ENCODE measurements at regions not wholly inside any gene's neighbourhood (a gene's known extent, or its start where the extent isn't known, plus 50 kb on each side); places are given as distances from the start of the nearest gene placed in this dataset.
"Not testable (repeated sequence)": the region's sequence is repeated elsewhere in the genome, so short reads cannot be mapped to it uniquely, and the experiment has no call there.

DNA sequence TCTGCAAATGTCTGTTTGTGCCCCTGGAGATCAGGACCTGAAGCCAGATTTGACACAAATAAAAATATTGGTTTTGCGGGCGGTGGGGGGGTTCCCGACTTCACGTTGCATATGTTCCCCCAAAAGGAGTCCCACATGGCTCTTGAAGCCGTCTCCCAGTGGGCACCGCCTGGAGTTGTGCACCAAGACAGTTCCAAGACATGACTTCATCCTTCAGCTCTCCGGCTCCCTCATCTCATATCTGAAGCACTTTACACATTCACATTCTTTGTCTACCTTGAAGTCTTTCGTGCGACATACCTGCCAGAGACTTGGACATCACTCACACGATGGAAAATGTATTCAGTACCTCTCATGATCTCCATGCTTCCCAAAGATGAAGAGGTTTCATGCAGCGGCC is 362.8 kb upstream of the FOXK1 start:
- DNase-seq, result no peak

DNA sequence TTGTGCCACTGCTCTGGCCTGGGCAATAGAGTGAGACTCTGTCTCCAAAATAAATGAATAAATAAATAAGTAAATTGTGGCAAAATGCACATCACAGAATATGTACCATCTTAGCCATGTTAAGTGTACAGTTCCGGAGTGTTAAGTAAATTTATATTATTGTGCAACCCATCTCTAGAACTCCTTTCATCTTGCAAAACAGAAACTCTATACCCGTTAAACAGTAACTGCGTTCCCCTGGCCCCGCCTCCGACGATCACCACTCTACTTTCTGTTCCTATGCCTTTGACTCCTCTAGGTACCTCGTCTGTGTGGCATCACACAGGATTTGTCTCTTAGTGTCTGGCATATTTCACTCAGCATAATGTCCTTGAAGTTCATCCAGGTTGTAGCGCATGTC is 356.4 kb upstream of the FOXK1 start:
- no peak for DNase-seq

DNA sequence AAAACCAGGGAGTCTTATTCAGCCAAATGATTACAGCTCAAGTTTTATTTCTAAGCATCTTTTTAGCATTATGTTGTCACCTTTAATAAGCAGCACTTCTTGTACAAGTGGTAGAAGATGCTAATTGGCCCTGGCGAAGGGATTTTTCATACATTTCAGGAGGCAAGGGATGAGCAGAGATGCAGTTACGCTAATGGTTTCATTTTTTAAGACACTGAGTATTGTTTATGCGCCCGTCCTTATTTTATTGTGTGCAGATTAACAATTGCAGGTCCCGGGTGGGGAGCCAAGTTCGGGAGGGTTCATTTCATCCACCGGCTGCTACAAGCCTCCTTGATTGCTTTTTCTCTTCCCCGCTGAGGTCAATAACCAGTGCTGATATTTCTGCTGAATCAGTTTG is 350.4 kb upstream of the FOXK1 start:
- no peak for DNase-seq

DNA sequence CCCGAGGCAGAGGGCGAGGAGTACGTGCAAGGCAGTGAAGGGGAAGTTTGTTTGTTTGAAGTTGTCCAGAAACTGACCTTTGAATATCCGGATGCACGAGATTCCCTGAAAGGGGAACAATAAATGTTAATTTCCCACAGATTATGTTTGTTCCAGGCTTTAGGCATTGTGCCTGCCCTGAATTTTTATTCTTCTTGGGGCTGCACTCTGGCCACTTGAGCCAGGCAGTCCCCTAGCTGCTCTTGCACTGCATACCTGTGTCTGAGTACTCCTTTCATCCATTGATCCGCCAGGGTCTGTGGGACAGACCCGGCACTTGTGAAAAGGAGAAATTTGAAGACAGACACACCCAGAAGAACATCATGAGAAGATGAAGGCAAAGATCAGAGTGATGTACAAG is 343.5 kb upstream of the FOXK1 start:
- no peak for DNase-seq

DNA sequence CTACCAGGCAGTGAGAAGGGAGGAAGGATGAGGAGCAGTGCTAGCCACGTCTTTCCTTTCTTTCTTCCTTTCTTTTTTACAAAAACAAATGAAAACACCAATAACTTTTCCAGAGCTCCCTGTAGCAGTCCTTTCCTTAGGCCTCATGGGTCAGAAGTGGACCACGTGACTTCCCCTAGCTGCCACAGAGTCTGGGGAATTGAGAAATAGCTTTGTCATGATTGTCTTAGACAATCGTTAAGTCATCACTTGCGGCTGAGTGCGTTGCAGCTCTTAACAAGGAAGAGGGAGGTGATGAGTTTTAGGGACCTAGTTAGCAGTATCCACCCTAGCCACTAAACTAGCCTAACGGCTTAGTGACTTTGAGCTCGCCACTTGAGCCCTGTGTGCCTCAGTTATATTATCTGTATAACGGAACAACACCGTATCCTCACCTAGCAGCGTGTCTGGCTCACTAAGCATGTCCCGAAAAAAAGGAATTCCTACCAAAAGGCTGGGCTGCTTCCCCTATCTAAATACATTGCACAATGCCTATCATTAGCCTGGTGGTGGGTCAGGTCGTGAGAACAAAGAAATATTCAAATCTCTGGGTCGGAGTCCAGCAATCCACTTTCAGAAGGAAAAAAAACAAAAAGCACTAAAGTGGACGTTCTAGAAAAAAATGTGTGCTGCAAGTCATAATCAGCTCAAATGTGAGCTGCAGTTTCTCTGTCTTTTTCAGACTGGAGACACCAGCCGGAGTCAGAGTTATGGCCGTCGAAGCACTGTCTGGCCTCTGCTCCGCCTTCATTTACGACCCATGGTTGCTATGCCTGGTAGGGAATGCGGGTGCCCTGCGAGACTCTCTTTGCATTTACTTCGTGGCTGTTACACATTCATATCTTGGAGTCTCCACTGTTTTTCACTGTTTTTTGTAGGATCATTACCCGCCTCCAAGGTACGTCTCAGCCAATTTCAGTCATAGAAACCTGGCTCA is 338.5 kb upstream of the FOXK1 start:
- DNase-seq, result no peak

DNA sequence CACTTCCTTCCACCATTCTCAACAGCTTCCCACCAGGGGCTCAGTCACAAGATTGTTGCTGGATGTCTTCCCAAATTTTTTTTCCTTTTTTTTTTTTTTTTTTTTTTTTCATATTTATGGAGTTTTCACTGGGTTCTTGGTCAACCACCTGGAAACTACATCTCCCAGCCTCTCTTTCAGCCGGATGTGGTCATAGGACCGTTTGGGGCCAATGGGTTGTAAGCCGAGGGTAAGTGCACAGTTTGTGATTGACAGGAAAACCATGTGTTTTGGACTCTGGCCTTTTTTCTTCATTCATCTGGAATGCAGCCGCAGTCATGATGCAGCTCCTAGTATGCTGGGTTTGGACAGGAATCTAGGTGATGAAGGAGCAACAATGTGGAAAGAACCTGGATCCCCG is 337.1 kb upstream of the FOXK1 start:
- DNase-seq, result no peak

DNA sequence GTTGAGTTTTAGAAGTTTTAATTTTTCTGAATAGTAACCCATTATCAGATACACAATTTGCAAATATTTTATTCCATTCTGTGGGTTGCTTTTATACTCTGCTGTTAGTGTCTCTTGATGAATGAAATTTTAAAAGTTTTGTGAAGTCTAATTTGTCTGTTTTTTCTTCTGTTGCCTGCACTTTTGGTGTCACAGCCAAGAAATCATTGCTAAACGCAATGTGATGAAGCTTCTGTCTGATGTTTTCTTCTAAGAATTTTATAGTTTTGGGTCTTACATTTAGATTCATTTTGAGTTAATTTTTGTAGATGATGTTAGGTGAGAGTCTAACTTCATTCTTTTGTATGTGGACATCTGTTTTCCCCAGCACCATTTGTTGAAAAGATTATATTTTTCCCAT is 330.0 kb upstream of the FOXK1 start:
- DNase-seq, result no peak

DNA sequence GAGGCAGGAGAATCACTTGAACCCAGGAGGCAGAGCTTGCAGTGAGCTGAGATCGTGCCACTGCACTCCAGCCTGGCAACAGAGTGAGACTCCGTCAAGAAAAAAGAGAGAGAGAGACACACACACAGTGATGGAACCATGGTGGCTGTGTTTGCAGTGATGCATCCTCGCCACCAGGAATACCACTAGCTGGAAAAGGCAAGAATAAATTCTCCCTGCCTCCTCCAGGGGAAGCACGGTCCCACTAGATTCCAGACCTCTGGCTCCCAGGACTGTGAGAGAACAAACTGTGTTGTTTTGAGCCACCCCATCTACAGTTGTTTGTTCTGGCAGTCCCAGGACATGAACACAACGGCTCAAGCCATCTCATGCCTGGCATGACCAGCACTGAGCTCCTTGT is 320.3 kb upstream of the FOXK1 start:
- no peak for DNase-seq

DNA sequence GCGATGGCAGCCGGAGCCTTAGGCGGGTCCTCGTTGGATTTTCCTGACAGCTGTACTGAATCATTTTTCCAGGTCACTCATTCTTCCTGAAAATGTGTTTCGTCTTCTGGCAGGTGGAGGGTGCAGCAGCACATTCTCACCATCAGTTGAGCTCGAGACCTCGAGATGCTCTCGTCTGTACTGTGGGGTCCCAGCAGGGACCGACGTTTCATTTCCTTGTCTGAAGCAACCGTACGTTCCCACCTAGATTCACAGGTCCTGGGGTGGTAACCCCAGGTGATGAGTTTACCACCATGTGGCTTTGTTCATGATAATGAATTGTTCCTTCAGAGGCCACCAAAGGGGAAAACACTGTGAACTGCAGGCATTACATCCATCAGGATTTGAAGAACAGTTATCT is 298.5 kb upstream of the FOXK1 start:
- no peak for DNase-seq

DNA sequence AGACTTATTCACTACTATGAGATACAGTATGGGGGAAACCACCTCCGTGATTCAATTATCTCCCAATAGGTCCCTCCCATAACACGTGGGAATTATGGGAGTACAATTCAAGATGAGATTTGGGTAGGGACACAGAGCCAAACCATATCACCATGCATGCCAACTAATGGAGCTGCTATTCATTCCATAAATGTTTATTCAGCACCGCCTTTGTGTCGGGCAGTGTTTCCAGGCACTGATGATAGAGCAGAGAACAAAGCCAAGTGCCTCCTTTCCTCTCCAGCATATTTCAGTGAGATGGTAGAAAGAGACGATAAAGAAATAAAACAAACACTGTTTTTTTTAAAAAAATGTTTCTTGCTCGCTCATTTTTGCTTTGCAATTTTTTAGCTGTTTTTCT is 295.9 kb upstream of the FOXK1 start:
- DNase-seq, result no peak

DNA sequence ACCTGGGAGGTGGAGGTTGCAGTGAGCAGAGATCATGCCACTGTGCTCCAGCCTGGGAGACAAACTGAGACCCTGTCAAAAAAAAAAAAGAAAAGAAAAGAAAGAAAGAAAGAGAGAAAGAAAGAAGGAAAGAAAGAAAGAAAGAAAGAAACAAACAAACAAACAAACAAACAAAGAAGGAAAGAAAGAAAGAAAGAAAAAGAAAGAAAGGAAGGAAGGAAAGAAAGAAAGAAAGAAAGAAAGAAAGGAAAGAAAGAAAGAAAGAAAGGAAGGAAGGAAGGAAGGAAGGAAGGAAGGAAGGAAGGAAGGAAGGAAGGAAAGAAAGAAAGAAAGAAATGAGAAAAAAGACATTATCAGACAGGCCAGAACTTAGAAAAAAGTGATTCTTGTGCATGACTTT is 291.0 kb upstream of the FOXK1 start:
- DNase-seq, result not testable (repeated sequence)

DNA sequence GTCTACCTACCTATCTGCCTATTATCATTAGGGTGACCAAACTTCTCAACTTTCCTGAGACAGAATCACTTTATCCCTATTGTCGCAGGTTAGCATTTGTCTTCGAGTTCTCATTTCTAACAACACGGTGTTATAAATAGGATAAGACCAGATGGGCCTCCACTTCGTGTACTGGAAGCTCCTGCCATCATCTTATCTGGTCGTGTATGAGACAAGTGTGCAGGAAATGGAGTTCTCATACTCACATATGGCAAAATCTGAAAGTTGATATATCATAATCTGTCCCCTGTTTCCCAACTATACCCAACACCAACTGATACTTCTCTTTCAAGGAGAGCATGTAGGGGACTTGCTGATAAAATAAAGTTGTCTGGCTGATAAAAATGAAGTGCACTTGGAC is 287.4 kb upstream of the FOXK1 start:
- no peak for DNase-seq

DNA sequence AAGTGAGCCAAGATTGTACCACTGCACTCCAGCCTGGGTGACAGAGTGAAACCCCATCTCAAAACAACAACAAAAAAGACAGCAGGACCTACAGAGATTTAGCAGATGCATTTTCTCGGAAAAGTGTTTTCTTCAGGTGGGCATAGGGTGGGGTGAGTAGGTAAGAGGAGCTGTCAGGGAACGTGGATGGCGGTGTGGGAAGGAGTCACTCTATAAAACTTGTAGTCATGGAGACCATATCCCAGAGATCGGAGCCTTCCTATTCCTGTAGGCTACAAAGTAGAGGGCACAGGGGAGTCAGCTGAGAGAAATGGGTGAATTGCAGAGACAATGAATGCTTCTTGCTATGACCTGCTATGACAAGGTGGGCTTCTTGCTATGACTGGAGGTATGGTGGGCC is 283.0 kb upstream of the FOXK1 start:
- DNase-seq, result no peak

DNA sequence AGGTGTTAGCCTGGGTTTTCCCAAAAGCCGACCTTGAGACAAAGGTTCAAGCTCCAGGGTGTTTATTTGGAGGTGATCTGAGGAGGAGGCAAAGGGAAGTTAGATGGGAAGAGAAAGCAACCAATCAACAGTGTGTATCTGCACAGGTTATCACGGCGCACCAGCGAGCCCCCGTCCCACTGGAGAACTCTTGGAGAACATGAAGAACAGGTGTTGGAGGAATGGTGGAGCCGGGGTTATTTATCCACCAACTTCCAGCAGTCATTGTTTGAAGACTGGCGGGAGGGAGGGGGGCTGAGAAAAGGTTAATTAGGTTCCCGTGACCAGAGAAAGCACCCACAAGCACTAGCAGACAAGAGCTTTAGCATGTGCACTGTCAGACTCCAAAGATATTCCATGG is 282.5 kb upstream of the FOXK1 start:
- no peak for DNase-seq

DNA sequence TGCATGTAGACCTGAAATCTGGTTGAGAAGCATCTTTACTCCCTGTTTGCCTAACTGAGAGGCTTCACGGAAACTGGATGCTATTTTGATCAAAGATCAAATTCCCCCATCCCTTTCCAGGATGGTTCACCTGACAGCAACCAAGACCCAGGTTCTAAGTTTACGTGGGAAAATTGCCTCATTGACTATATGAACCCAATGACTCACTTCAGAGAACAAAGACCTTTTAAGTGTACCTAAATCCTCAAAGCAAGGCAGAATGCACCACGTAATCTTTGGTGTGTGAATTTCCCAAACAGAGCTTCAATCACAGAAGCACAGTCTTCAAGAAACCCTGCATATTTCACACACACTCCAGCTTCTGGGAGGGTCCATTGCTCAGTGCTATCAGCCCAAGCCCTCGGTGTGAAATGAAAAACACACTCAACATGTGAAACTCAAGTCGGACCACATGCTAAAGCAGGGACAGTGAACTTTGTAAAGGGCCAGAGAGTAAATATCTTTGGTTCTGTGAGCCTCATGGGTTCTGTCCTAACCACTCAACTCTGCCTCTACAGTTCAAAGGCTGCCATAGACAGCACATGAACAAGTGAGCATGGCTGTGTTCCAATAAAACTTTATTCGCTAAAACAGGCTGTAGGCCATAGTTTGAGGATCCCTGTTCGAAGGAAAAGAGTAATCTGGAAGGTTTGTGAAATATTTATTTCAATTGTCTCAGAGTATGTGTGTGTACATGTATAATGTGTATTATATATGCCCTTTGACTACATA is 275.6 kb upstream of the FOXK1 start:
- DNase-seq, result no peak

DNA sequence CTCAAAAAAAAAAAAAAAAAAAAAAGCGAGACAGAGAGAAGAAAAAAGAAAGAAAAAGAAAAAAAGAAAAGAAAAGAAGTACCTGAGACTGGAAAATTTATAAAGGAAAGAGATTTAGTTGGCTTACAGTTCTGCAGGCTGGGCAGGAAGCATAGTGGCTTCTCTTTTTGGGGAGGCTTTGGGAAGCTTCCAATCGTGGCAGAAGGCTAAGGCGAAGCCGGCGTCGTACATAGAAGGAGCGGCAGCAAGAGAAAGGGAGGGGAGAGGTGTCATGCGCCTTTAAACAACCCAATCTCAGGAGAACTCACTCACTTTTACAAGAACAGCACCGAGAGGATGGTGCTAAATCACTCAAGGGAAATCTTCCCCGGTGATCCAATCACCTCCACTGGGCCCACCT is 272.1 kb upstream of the FOXK1 start:
- no peak for DNase-seq

DNA sequence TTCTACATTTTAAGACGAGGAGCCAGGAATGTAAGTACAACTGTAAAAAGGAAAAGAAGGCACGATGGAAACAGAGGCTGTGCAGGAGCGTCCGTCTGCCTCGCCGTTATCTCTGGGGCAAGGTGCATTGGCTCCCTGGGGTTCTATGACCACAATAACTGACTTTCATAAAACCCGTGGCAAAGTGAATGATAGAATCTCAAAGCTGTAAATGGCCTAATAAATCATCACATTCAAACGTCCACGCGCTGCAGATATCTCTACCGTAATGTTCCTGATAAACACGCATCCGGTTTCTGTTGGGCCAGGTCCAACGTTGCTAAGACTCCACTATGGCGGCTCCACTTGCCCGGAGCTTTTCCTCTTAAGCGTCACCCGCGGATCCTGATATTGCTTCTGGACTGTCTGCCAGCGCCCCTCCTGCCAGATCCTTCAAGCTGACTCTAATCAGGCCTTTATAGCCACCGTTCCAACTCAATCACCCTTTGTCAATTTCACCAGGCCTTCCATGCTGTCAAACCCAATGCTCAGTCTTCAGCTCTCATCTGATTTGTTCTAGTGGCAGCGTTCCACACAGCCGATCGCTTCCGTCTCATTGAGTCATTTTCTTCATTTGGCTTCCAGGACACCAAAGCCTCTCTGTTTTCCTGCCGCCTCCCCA is 265.6 kb upstream of the FOXK1 start:
- DNase-seq, result peak in 1 of 2 experiments; percentile 42

DNA sequence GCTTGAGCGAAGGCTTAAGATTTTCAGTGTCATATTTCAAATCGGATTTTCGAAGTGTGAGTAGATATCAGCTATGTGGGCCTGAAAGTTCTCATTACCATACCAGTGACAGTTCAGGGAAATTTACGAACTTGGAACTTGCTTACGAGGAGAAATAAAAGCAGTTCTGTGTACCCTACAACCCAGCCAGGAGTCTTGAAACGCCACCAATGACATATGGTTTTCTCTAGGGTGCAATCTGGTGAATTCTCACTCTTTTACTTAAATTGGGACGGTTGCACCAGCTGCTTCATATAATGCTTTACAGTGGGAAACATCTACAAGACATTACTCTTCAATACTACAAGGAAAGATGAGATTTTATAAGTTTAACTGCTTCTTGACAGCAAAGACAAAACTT is 253.6 kb upstream of the FOXK1 start:
- DNase-seq, result no peak

DNA sequence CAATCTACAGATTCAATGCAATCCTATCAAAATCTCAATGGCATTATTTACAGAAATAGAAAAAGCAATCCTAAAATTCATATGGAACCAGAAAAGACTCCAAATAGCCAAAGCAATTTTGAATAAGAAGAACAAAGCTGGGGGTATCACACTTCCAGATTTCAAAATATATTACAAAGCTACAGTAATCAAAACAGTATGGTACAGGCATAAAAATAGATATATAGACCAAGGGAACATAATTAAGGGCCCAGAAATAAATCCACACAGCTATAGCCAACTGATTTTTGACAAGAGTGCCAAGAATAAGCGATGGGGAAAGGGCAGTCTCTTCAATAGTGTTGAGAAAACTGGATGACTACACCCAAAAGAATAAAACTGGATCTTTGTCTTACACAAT is 251.9 kb upstream of the FOXK1 start:
- no peak for DNase-seq

DNA sequence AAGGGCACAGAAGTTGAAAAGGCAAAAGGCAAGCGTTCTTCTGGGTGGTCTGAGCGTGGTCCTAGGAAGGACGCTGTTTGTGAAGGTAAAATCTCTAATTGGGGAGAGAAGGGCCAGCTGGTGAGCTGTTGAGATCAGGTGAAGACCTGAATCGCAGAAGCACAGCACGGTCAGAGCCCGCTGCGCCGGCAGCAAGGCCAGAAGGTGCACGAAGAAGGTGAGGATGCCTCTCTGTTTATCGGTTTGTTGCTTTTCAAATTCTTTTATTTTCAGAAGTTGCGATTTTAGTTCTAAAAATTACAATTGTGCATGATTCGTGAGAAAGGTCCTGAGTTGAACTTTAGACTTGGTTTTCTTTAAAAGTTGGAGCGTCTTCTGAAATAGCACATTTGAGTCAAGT is 247.8 kb upstream of the FOXK1 start:
- no peak for DNase-seq

DNA sequence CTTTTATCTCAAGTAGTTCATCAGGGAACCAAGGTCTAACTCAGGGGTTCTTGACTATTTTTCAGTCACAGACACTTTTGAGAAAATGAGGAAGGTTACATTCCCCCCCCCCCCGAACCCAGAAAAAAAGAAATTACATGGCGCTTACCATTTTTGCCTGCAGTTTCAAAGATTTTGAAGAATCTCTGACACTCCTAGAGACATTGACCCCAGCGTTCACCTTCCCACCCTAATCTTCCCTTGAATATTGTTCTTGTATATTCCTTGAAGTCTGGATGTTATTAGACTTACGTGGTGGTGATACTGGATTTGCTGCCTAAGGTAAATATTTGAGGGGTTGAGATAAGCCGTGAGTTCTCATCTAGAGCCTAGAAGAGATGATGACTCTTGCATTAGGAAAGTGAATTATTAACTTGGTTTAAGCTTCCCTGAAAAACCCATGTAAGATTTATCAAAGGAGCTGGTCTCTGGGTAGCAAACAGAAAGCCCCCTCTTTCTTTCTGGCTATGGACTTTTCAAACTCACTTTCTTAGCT is 245.7 kb upstream of the FOXK1 start:
- DNase-seq, result no peak

DNA sequence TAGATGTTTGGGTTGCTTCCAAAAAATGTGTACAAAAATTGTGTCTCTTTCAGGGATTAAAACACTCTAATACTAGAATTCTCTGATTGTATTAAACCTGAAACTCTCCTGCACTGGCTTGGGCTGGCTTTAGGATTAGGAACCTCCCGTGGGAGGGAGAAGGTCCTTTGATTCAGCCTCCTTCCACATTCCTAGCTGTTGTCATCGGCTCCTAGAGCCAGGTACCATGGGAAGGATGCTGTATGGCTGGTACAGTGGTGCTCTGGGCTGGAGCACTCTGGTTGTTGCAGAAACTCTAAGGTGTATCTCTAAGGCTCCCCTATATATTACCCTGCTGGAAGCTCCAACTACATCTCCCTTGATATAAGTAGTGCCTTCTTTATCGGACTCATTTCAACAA is 245.2 kb upstream of the FOXK1 start:
- no peak for DNase-seq

DNA sequence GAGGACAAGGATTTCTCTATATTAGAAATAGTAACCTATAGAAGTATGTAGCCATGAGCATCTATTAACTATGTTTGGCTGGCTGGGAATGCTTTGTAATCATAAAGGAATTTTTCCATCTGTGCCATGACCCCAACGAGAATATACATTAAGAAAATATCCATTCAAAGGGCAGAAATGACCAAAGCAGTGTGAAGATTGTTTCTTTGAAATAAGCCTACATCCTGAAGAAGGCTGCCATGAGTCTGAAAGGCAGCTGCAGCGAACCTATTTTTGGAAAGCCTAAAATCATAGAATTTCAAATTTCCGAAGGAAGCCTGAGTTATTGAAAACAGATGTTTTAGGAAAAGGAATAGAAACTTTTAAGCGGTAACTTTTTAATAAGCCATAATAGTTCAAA is 244.2 kb upstream of the FOXK1 start:
- DNase-seq, result no peak
